A172 (cell line): ENCODE measurements at regions not wholly inside any gene's neighbourhood (a gene's known extent, or its start where the extent isn't known, plus 50 kb on each side); places are given as distances from the start of the nearest gene placed in this dataset.
"Not testable (repeated sequence)": the region's sequence is repeated elsewhere in the genome, so short reads cannot be mapped to it uniquely, and the experiment has no call there.

Source experiments
- DNase-seq: peaks from one replicate; pipeline ENCODE4 v3.0.0-alpha.2; 2015; ENCODE audit warnings: low spot score

GRCh38 chr10:42690449-42691360 lies 52.3 kb upstream of the ZNF33B start:
- DNase-seq: peak; percentile 36

DNA sequence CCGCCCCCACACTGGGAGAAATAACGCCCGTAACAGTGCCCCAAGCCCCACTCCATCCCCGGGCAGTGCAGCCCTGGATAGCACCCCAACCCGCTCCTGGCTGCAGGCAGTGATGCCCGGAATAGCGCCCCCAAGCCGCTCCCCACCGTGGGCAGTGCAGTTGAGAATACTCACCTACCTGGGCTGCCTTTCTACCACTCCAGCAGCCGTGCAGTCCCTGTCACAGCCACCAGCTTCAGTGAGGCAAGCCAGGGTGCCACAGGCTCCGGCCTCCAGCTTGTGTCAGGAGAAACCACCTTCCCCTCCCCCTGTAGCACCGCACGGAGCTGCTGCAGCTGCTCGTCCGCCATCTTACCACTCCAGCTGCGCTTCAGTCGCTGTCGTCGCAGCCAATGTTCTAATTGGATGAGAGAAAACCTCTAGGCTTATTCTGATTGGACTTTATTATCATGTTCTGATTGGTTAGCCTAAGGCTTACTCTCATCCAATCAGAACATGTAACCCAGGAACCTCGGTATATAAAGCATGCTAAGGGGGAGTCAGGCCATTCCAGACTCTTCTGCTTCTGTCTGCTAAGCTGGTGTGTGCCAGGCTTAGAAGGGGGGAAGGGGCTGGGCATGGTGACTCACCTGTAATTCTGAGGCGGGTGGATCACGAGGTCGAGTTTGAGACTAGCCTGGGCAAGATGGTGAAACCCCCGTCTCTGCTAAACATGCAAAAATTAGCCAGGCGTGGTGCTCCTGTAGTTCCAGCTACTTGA lies 53.2 kb upstream of the ZNF33B start:
- peak; percentile 83 for DNase-seq

GRCh38 chr10:42697926-42698325 lies 59.6 kb upstream of the ZNF33B start:
- no peak for DNase-seq

GRCh38 chr10:42707234-42707633 lies 68.9 kb upstream of the ZNF33B start:
- DNase-seq: no peak

GRCh38 chr10:42719339-42719738 lies 63.3 kb upstream of the BMS1 start:
- DNase-seq: not testable (repeated sequence)

DNA sequence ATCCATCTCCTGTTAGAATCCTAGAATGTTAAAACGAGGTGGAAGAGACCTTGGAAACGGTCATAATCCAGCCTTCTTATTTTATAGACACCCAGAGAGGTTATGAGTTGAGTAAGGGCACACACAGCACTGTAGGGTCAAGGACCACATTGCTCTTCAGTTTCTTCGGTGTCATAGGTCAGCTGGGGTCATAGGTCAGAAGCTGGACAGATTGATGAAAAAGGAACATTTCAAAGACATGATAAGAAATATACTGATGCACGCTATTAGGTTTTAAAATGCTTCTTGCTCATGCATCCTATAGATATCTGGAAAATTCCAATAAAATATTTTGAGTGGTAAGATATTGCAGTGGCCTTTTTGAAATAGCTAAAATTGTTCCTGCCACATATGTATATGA lies 60.0 kb upstream of the BMS1 start:
- DNase-seq: no peak

- DNase-seq: not testable (repeated sequence)
Measured at GRCh38 chr10:42723549-42723948, 59.0 kb upstream of the BMS1 start.

GRCh38 chr10:42724660-42725059 lies 57.9 kb upstream of the BMS1 start:
- not testable (repeated sequence) for DNase-seq

DNA sequence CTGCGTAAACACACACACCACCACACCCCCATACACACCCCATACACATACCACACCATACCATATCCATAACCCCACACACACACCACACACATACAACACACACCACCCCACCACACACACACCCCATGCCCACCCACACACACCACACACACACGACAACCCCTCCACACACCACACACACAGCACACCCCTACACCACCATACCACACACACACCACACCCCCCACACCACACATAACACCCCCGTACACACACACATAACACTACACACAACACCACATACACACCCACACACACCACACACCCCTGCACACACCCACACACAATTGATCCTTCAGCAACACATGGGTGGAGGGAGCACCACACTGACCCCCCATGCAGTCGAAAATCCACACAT lies 50.3 kb upstream of the BMS1 start:
- no peak for DNase-seq
